HG02938 (cell line): ENCODE measurements at regions not wholly inside any gene's neighbourhood (a gene's known extent, or its start where the extent isn't known, plus 50 kb on each side); places are given as distances from the start of the nearest gene placed in this dataset.
"Not testable (repeated sequence)": the region's sequence is repeated elsewhere in the genome, so short reads cannot be mapped to it uniquely, and the experiment has no call there.

Experiments
- ATAC-seq: cut with Tn5 transposase; IDR thresholded peaks from one replicate; pipeline ENCODE4 v1.9.1; 2021; ENCODE audit warnings: mild to moderate bottlenecking, moderate library complexity; ENCODE audit not compliant: unreplicated experiment

DNA sequence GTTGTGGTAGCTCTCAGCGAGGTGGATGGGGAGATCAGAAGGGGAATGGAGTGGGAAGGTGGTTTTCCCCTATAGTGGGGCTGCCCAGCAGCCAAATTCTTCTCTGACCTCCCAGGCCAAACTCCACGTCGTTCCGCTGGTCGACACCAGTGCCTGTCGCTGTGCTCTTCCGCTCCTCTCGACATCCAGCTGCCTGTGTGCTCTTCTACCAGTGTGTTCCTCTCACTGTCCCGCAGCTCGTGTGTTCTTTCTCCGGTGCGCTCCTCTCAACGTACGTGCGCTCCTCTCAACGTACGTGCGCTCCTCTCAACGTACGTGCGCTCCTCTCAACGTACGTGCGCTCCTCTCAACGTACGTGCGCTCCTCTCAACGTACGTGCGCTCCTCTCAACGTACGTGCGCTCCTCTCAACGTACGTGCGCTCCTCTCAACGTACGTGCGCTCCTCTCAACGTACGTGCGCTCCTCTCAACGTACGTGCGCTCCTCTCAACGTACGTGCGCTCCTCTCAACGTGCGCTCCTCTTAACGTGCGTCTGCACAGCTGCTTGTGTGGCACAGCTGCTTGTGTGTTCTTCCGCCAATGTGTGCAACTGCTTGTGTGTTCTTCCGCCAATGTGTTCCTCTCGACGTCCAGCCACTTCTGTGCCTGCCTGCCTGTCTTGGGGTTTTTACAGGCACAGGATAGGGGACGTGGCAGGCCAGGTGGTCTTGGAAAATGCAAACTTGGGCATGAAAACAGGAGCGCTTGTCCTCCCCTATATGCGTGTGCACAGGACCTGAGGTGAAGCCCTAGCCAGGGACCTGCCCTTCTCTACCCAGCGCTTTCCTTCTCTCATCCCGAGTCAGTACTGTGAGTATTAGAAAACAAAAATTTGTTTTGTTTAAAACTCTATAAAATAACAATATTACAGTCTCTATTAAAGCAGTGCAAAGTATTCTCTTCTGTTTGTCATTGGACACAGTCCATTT lies 991.1 kb downstream of the GBE1 start:
- no peak for ATAC-seq

DNA sequence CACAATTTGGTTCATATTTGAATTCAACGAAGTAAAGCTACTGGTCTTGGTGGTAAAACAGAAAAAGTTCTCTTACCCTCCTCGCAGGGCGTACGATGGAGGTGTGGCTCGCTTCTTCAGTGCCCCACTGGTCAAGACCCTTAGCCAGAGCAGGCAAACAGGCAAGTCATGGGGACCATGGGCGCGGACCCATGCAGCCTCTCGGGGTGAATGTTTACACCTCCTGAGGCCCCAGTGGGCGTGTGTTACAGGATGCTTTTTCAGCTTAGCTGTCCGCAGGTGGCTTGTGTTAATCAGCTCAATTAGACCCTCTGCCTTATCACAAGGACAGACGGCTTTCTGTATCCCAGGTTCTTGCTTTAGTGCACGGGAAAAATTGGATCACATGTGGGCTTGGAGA lies 991.8 kb downstream of the GBE1 start:
- no peak for ATAC-seq

DNA sequence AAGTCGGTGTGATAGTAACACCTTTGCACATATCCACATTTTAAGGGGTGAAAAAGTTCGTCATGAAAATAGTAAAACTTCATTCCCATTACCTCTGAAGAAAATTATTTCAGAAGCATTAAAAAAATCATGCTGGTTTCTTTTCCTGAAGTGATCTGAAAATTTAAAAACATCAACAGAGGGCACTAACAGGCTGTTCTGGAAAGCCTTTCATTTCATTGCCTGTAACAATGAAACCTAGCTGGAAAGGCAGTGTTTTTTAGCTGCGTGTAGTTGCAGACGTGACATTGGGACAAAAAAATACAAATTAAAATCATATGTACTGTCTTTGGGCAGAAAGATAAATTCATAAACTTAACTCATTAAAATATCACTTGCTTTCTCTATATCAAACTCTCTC lies 993.8 kb downstream of the GBE1 start:
- no peak for ATAC-seq

DNA sequence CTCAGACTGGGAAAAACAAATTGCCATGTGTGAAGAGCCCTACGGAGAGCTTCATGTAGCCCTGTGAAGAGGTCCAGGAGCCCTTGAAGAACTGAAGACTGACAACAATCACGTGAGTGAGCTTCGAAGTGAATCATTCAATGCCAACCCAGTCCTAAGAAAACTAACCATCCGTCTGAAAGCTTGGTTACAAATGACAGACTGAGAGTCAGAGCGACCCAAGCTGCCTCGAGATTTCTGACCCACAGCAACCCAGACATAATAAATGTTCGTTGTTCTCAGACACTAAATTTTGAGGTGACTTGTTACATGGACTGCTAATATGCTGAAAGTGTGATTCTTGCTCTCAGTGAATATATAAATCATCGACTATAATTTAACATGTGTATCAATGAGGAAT lies 987.2 kb upstream of the ROBO1 start:
- ATAC-seq, result no peak

DNA sequence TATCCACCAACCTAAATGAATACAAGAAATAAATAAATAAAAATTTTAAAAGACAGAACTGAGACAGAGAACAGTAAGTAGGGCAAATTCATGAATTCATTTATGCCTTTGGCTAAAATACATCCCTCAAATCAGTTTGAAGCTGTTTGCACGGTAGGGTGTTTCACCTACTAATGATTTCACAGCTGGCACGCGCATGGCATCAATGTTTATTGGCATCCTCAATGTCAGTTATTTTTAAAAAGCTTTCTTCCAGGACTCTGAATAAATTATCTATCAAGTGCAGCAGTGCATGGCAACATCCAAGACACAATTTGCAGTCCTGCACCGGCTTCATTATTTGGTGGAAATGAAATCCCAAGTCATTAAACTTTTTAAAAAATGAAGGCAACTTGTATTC lies 985.2 kb upstream of the ROBO1 start:
- no peak for ATAC-seq

DNA sequence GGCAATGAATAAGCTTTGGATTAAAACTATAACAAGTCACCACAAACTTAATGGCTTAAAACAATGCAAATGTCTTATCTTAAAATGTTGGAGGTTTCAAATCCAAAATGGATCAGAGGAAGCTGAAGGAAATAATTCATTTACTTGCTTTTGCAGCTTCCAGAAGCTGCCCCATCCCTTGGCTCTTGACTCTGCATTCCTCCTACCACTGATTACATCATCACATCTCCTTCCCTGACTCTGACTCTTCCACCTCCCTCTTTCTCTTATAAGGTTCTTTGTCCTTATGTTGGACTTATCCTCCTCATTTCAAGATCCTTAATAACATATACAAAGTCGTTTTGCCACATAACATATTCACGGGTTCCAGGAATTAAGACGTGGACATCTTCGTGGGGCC lies 982.8 kb upstream of the ROBO1 start:
- no peak for ATAC-seq

DNA sequence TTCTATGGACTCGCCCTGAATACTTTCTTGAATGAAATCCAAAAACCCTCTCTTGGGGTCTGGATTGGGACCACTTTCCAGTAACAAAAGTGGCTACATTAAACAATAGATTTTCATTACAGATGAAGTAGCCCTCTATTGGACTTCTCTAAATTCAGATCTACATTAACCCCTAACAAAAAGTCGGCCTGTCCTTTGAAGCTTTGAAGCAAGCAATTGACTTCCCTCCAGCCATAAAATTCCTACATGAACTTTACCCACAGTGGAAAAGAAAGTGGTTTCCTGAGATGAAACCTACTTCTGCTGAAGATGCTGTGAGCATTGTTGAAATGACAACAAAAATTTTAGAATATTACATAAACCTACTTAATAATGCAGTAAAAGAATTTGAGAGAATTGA lies 967.1 kb upstream of the ROBO1 start:
- no peak for ATAC-seq

DNA sequence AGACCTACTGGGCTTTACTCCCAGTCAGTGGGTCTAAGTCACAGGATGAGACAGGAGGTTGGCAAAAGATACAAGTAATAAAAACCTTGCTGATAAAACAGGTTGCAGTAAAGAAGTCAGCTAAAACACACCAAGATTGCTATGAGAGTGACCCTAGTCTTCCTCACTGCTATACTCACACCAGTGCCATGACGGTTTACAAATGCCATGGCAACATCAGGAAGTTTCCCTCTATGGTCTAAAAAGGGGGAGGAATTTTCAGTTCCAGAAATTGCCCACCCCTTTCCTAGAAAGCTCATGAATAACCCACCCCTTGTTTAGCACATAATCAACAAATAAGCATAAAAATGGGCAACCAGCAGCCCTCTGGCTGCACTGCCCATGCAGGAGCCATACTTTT lies 966.7 kb upstream of the ROBO1 start:
- ATAC-seq, result no peak

DNA sequence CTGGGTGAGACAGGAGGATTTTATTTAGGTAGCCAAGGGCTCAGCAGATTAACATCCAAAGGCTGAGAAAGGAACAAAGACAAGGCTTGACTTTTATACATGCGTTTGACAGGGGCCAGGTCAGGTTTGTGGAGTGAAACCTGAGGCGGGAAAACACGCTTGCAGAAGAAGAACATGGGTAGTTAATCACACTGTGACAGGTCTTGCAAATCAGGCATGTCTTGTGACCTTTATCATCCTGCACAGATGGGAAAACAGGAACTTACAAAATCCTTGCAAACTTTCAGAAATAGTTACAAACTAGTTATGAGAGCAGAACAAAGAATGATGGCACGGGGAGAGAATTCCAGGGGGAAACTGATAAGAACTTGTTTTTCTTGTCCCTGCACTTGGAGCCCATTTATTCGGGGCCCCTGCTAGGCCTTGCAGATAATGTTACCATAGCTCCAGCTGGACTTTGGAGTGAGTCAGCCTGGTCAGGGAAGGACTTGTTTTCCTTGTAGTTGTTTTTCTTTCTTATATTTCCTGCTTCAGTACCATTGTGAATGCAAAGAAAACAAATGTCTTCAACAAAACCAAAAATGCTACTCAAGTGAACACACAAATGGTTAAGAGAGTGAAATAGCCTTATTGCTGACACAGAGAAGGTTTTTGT lies 965.9 kb upstream of the ROBO1 start:
- ATAC-seq, result no peak

DNA sequence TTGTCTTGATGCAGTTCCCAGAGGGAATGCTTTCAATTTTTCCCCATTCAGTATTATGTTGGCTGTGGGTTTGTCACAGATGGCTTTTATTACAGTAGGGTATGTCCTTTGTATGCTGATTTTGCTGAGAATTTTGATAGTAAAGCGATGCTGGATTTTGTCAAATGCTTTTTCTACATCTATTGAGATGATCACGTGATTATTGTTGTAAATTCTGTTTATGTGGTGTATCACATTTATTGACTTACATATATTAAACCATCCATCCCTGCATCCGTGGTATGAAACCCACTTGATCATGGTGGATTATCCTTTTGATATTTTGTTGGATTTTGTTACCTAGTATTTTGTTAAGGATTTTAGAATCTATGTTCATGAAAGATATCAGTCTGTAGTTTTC lies 959.8 kb upstream of the ROBO1 start:
- ATAC-seq, result not testable (repeated sequence)

DNA sequence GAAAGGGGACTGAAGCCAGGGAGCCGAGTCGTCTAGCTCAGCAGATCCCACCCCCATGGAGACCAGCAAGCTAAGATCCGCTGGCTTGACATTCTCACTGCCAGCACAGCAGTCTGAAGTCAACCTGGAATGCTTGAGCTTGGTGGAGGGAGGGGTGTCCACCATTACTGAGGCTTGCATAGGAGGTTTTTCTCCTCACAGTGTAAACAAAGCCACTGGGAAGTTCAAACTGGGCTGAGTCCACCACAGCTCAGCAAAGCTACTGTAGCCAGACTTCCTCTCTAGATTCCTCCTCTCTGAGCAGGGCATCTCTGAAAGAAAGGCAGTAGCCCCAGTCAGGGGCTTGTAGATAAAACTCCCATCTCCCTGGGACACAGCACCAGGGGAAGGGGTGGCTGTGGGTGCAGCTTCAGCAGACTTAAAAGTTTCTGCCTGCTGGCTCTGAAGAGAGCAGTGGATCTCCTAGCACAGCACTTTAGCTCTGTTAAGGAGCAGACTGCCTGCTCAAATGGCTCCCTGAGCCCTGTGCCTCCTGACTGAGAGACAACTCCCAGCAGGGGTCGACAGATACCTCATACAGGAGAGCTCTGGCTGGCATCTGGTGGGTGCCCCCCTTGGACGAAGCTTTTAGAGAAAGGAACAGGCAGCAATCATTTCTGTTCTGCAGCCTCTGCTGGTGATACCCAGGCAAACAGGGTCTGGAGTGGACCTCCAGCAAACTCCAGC lies 942.0 kb upstream of the ROBO1 start:
- not testable (repeated sequence) for ATAC-seq

DNA sequence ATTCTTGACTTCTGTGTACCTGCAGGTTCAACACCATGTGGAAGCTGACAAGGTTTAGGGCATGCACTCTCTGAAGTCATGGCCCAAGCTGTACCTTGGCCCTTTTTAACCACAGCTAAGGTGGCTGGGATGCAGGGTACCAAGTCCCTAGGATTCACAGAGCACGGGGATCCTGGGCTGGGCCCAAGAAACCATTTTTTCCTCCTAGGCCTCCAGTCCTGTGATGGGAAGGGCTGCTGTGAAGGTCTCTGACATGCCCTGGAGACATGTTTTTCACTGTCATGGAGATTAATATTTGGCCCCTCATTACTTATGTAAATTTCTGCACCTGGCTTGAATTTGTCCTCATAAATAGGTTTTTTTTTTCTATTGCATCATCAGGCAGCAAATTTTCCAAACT lies 937.5 kb upstream of the ROBO1 start:
- no peak for ATAC-seq

DNA sequence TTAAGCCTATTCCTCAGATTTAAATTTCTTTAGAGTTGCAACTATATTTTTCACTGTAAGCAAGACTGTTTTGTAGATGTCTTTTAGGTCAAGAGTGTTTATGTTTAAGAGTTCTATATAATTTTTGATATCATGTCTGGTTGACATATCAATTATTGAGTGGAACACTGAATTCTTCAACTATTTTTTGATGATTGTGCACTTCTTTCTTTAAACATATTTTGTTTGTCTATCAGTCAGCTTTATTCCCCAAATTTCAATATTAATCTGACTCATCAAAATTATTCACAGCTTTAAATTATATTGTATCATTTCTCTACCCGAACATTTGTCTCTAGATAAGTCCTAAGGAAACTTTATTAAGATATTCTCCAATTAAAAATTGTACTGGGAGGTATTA lies 933.6 kb upstream of the ROBO1 start:
- ATAC-seq, result no peak

DNA sequence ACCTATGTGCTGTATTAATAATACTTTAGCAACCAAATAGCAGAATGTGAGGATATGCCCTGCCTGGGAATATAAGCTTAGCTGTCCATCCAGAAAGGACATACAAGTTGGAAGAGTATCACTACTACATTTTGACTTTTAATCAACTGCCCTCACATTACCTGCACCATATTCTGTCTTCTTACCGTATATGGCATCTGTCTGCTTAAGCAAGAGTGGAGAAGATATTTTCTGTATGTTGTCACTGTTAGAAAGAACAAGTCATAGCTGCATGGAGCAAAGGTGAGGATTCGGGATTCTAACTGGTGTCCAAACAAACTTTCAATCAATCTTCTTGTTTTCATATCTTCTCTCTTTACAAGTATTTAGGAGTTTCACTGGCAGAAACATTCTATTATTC lies 929.5 kb upstream of the ROBO1 start:
- ATAC-seq, result no peak

DNA sequence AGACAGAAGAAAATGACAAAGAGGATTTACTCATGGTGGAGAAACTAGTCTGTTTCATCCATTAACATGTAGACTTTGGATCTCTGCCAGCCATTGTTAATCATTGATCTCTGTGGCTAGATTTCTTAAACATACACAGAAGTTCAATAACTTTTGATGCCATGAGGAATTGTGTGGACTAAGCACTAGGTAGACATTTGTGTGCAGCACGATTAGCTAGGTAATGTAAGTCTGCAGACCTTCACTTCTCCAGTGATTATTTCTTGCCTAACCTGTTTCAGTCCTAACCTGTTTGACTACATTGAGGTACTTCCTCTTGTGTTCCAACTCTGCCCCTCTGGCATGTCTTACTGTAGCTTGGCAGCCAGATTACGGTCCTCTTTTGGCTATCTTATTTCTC lies 928.5 kb upstream of the ROBO1 start:
- no peak for ATAC-seq

DNA sequence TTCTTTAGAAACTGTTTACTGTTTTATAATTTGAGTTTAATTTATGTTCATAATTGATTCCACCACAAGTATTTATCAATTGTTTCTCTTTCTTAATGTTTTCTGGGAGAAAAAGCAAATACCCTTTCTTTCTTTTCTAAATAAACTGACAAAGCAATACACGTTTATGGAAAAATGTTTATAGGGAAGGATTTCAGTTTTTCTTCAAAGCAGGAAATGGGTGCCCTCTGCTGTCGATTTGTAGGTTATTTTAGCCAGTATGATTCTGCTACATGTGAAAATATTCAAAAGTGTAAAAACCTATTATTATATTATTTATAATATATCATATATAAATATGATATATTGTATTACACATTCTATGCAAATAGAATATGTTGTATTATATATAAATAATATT lies 921.0 kb upstream of the ROBO1 start:
- no peak for ATAC-seq

DNA sequence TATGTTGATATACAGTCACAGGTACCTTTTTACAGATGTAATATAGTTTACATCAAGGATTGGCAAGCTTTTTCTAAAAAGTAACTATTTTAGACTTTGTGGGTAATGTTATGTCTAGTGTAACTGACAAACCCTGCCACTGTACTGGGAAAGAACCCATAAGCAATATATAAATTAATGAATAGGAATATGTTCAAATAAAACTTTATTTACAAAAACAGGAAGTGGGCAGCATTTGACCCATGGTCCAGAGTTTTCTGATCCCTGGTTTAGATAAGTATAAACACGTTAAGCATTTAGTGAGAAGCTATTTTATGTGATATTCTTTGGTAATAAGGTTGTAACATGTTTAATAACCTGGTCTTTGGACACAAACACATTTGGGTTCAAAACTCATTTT lies 915.2 kb upstream of the ROBO1 start:
- no peak for ATAC-seq

DNA sequence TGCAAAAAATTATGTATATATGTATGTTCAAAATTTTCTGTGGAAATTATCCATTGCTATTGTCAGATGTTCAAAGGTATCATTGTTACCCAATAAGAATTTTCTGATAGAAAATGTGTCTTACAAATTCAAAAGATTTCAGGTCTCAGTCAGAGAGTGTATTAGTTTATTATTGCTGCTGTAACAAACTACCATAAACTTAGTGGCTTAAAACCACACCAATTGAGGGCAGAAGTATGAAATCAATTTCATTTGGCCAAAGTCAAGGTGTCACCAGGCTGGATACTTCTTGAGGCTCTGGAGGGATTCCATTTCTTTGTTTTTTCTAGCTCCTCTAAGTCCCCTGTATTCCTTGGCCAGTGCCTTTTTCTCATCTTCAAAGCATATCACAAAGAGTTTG lies 914.4 kb upstream of the ROBO1 start:
- no peak for ATAC-seq

DNA sequence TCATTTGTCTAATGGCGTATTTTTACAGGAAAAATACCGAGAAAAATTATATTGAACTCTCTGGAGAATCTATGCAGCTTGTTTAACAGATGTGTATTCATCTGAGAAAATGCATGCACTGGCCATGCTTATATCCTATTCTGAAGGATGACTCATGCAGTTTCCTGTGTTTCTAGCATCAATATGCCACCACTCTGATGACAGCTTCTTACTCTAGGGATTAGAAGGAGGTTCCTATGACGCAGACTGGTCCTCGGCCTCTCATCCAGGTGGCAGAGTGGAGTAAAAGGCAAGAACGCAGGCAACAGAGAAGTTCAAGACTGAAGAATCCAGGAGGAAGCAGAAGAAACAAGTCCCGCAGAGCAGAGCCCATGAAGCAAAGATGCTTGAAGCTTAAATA lies 910.0 kb upstream of the ROBO1 start:
- no peak for ATAC-seq

DNA sequence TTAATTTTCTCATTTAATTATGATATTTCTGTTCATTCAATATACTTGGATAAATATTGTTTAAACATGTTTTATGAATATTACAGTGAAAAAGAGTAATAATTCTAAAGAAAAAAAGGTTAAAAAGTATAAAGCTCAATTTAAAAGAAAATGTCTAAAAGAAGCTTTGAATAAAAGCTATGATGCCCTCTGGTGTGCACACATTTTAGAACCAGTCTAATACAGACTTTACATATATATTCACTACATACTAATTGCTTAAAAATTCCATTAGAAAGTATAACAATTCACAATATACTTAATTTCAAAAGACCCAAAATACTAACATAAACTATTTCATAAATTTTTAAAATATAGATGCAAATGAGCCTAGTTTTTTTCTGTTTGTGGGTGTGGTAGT lies 909.1 kb upstream of the ROBO1 start:
- ATAC-seq, result no peak

DNA sequence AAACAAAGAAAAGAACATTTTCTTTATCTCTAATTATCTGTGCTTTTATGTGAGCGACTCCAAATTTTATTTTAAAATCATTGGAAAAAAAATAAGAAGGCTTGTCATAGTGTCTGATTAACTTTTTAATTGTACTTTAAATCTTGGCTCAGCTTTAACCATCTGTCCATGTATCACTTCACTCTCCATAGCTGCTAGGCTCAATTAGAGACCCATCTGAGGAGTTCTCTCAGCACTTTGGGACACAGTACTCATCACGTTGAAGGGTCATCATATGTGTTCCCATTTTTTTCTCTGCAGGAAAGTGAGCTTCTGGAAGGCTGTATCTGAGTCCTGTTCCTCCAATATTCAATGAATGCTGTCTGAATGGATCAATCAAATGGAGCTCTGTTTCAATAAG lies 908.5 kb upstream of the ROBO1 start:
- ATAC-seq, result no peak

DNA sequence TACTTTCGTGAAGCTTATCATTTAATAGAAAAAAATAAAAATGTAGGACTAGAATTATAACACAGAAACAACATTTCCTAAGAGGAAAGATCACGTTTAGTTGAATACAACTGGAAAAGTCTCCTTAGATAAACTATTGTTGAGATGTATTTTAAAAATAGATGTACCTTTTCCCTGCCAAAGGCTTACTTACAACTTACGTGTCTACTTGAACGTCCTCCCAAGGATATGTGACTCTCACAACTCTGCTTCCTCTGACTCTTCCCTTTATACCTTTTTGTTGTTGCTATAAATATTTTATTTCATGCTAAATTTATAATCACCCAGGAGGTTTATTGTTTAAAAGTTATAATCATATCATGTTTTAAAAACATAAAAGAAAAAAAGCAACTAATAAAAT lies 908.0 kb upstream of the ROBO1 start:
- ATAC-seq, result no peak
